ENCODE measurements at regions not wholly inside any gene's neighbourhood (a gene's known extent, or its start where the extent isn't known, plus 50 kb on each side); places are given as distances from the start of the nearest gene placed in this dataset.
A peak's percentile ranks its signal among the peaks of the same experiment; 100 is the strongest.

DNA sequence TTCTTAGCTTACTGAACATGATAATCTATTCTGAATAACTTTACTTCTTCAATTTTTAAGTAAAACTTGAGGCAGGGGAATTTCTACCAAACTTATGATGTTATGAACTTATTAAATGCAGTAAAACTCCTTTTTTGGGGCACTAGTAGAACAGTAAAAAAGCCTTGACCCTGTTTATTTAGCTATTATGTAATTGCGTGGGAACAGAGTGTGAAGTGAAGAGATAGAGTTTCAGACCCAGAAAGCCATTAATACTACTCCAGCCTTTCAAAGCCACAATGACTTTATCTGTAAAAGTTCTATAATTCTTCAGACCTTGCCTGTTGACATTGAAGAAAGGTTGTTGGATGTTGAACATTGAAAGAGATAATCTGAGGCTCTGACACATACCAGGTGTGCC is 638.8 kb upstream of the GRM7 start:
- Mint-ChIP-seq H3K4me3 (peak overlapping the region; percentile 12), H3K27me3 (no peaks in the 10 kb centered on the region), H3K36me3 (no peaks in the 10 kb centered on the region), H3K9me3 (no peaks in the 10 kb centered on the region), H3K4me1 (ENCODE audit: unreplicated experiment) (peaks cover 8% of the 10 kb centered on the region), H3K27ac (peak overlapping the region; percentile 5)
- TF ChIP-seq, protein P1, sequence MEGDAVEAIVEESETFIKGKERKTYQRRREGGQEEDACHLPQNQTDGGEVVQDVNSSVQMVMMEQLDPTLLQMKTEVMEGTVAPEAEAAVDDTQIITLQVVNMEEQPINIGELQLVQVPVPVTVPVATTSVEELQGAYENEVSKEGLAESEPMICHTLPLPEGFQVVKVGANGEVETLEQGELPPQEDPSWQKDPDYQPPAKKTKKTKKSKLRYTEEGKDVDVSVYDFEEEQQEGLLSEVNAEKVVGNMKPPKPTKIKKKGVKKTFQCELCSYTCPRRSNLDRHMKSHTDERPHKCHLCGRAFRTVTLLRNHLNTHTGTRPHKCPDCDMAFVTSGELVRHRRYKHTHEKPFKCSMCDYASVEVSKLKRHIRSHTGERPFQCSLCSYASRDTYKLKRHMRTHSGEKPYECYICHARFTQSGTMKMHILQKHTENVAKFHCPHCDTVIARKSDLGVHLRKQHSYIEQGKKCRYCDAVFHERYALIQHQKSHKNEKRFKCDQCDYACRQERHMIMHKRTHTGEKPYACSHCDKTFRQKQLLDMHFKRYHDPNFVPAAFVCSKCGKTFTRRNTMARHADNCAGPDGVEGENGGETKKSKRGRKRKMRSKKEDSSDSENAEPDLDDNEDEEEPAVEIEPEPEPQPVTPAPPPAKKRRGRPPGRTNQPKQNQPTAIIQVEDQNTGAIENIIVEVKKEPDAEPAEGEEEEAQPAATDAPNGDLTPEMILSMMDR (conservative IDR thresholded peaks at IDR 0.05), result no peak
- DNase-seq (ENCODE audit: extremely low spot score, unreplicated experiment), result no peak

DNA sequence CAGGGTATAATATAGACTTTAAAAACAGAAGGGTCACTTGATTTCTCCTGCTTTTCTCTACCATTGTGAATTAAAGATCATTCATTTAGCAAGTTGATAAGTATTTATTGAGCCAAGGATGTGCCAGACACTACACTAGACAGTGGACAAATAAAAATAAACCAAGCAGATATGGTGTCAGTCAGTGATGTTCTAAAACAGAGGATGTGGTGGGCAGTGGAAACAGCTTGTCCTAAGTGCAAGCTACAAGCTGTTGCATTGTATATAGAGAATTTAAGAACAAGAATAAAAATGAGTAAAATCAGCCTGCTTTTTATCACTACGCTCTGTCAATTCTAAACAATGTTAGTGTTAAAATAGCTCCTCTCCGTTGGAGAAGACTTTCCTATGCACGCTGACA is 637.3 kb upstream of the GRM7 start:
- Mint-ChIP-seq H3K4me1 (ENCODE audit: unreplicated experiment) (peaks cover 8% of the 10 kb centered on the region), H3K27ac (no peak overlapping the region), H3K27me3 (no peaks in the 10 kb centered on the region), H3K4me3 (no peak overlapping the region), H3K36me3 (no peaks in the 10 kb centered on the region), H3K9me3 (no peaks in the 10 kb centered on the region)
- TF ChIP-seq, protein P1 (conservative IDR thresholded peaks at IDR 0.05), result no peak
- no peak for DNase-seq (ENCODE audit: extremely low spot score, unreplicated experiment)

DNA sequence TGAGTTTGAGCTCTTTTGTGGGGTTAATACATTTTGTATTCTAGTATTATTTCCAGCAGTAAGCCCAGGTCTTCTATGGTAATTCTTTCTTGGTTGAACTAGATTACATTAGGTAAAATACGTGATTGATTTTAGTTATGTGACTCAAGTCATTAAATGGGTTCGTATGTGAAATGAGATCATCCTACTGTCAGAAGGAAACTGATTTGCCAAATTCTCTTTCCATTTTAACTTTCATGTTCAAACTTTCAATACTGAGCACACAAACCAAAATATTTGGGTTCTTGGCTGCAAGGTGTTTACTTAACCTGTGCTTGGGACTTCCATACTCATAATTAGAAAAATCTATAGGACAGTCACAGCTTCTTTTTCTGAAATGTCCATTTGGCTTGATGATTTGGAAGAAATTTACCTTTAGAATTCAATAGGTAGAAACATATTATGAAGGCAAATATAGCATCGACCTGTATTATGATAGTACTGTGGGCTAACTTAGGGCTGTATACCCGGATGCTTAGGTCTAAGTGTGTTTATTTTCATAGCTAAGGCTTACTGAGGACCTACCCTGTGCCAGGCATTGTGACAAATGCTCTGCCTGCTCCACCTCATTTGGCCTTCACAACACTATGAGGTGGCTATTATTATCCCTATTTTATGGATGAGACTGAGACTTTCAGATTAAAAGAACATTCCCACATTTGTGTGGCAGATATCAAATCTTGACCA is 631.8 kb upstream of the GRM7 start:
- TF ChIP-seq, protein P1 (conservative IDR thresholded peaks at IDR 0.05), result no peak
- Mint-ChIP-seq H3K27me3 (no peaks in the 10 kb centered on the region), H3K36me3 (no peaks in the 10 kb centered on the region), H3K4me1 (ENCODE audit: unreplicated experiment) (peaks cover 7% of the 10 kb centered on the region), H3K9me3 (no peaks in the 10 kb centered on the region), H3K27ac (no peak overlapping the region), H3K4me3 (no peak overlapping the region)
- no peak for DNase-seq (ENCODE audit: extremely low spot score, unreplicated experiment)

DNA sequence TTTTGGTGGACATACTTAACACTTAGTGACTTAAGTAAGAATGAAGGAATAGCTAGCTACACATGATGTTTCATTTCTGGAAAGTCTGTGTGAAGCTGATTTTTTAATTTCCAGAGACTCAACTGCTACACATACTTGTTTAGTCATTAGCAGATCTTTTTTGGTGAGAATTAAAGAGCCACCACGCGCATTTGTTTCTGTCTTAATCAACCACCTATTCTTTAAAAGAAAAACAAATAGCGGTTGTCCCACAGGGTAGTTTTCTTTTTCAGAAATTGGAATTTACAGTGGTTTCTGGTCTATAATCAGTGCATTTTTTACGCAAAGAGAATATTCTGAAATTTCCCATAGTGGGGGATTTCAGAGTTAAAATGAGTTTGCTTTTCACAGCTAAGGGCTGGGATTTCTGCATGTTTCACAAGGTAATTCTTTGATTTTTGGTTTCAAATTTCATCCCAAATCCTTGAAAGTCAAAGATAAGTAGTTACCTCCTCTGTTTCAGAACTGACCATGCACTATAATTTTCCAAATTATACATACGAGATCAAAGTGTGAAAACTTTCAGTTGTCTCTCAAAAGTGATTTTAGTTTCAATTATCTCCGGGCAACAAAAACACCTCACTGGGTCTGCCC is 631.0 kb upstream of the GRM7 start:
- H3K4me3 Mint-ChIP-seq, result no peak overlapping the region

DNA sequence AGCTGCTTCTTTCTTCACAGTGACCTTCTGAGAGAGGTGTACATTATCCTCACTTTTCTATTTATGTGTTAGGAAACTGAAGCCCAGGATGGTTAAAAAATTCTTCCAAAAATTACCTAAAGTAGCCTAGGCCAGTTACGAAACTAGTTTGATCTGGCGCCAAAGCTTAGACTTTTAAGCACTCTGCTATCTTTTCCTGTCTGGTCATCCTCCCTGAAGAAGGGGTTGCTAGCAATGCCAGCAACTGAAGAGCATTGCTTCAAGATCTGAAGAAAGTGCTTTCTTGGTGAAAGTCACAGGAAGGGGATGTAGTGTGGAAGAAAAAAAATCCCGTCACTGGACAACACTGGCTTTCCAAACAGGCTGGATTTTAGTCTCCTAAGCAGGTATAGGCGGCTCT is 618.8 kb upstream of the GRM7 start:
- Mint-ChIP-seq H3K4me1 (ENCODE audit: unreplicated experiment) (no peaks in the 10 kb centered on the region), H3K27ac (no peak overlapping the region), H3K27me3 (no peaks in the 10 kb centered on the region), H3K9me3 (no peaks in the 10 kb centered on the region), H3K4me3 (no peak overlapping the region), H3K36me3 (no peaks in the 10 kb centered on the region)
- no peak for DNase-seq (ENCODE audit: extremely low spot score, unreplicated experiment)
- TF ChIP-seq, protein P1 (conservative IDR thresholded peaks at IDR 0.05), result no peak

More for the DNA sequence above, 631.0 kb upstream of the GRM7 start:
- DNase-seq (ENCODE audit: extremely low spot score, unreplicated experiment), result no peak
- peaks cover 7% of the 10 kb centered on the region for H3K4me1 Mint-ChIP-seq (ENCODE audit: unreplicated experiment)
- H3K36me3 Mint-ChIP-seq, result no peaks in the 10 kb centered on the region
- no peaks in the 10 kb centered on the region for H3K27me3 Mint-ChIP-seq
- TF ChIP-seq, protein P1 (conservative IDR thresholded peaks at IDR 0.05), result no peak
- no peaks in the 10 kb centered on the region for H3K9me3 Mint-ChIP-seq
- no peak overlapping the region for H3K27ac Mint-ChIP-seq
